ENCODE measurements at regions not wholly inside any gene's neighbourhood (a gene's known extent, or its start where the extent isn't known, plus 50 kb on each side); places are given as distances from the start of the nearest gene placed in this dataset.
"Not testable (repeated sequence)": the region's sequence is repeated elsewhere in the genome, so short reads cannot be mapped to it uniquely, and the experiment has no call there.

DNA sequence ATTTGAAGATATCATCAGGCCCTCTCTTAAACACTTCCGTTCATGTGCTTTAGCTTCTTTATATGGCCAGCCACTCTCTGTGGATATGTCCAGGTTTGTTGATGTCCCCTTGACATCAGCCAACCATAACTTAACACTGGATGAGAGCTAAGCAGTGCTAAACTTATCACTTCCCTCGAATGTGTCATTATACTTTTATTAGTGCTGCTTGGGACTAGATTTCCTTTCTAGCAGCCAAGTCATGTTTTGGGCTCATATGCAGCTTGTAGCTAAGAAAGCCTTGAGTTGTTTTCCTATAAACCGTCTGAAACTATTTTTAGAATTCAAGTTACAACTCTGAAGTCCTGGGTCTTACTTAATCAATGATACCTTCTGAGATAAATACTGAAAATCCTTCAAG lies 144.8 kb upstream of the TNP1 start:
- no peaks in the 10 kb centered on the region for H3K4me1 Mint-ChIP-seq
- H3K36me3 Mint-ChIP-seq (ENCODE audit: low read depth) = no peaks in the 10 kb centered on the region
- no peak overlapping the region for H3K4me3 Mint-ChIP-seq
- no peak for ATAC-seq (replicated peaks)
- peaks cover 15% of the 10 kb centered on the region for H3K27me3 Mint-ChIP-seq
- peaks cover 3% of the 10 kb centered on the region for H3K9me3 Mint-ChIP-seq
- H3K27ac Mint-ChIP-seq = no peak overlapping the region

GRCh38 chr2:217001740-217002139 lies 141.9 kb upstream of the TNP1 start:
- Mint-ChIP-seq H3K27ac (no peak overlapping the region), H3K4me1 (no peaks in the 10 kb centered on the region), H3K9me3 (no peaks in the 10 kb centered on the region), H3K36me3 (ENCODE audit: low read depth) (no peaks in the 10 kb centered on the region), H3K27me3 (peaks cover 6% of the 10 kb centered on the region), H3K4me3 (no peak overlapping the region)
- no peak for ATAC-seq (replicated peaks)

- no peaks in the 10 kb centered on the region for H3K36me3 Mint-ChIP-seq (ENCODE audit: low read depth)
- peaks cover 4% of the 10 kb centered on the region for H3K27me3 Mint-ChIP-seq
- H3K9me3 Mint-ChIP-seq = no peaks in the 10 kb centered on the region
- ATAC-seq (replicated peaks) = no peak
- H3K4me1 Mint-ChIP-seq = no peaks in the 10 kb centered on the region
- no peak overlapping the region for H3K4me3 Mint-ChIP-seq
- no peak overlapping the region for H3K27ac Mint-ChIP-seq
Observed at GRCh38 chr2:217000406-217000805, 140.5 kb upstream of the TNP1 start.

DNA sequence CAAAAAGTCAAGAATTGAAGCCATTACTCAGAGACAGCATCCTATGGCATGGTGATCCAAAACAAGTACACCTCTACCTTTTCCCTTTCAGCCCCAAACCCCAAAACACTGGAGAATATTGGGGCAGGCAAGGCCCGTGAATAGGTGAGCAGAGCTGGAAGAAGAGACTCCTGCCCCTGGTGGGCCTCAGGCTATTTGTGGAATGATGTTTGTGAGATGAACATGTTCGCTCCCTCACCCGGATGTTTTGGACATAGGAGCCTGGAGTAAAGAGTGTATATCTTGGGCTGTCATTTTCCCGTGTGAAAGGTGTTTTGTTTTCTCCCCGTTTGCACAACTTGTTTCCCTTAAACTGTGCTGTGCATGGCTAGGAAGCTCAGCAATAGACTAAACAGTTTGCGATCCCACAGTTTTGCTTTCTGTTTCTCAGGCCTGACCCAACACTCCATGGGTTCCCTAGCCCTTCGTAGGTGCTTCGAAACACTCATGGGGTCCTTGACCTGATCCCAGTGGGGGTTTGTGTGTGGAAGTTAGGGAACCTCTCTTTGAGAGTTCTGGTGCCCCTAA lies 136.5 kb upstream of the TNP1 start:
- Mint-ChIP-seq H3K27me3 (peaks cover 13% of the 10 kb centered on the region), H3K4me1 (no peaks in the 10 kb centered on the region), H3K36me3 (ENCODE audit: low read depth) (no peaks in the 10 kb centered on the region), H3K4me3 (no peak overlapping the region), H3K9me3 (no peaks in the 10 kb centered on the region), H3K27ac (no peak overlapping the region)
- ATAC-seq (replicated peaks) = no peak

DNA sequence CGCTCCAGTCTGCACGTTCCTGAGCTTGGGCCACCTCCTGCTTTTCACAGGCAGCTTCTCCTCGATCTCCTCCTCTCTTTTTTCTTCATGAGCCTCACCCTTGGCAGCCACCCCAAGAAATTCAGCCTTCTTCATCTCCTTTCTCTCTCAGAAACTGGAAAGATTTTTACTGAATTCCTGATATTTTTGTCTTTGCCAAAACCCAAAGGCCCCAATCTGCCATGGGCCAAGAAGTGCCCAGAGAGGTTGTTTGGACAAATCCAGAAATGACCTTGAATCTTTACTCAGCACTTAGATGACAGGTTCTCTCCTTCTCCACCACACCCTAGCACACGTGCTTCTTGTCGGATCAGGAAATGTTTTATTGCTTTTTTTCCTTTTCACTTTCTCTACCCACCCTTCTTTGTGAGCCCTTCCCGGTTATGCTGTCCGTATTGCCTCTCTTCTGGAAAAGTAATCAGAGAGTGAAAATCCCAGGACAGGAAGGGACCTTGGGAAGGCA lies 134.5 kb upstream of the TNP1 start:
- H3K4me1 Mint-ChIP-seq = no peaks in the 10 kb centered on the region
- no peak overlapping the region for H3K4me3 Mint-ChIP-seq
- no peaks in the 10 kb centered on the region for H3K9me3 Mint-ChIP-seq
- H3K27ac Mint-ChIP-seq = no peak overlapping the region
- no peak for ATAC-seq (replicated peaks)
- no peaks in the 10 kb centered on the region for H3K36me3 Mint-ChIP-seq (ENCODE audit: low read depth)
- H3K27me3 Mint-ChIP-seq = peaks cover 16% of the 10 kb centered on the region

GRCh38 chr2:216992056-216992675 lies 132.3 kb upstream of the TNP1 start:
- Mint-ChIP-seq H3K4me1 (no peaks in the 10 kb centered on the region), H3K4me3 (no peak overlapping the region), H3K27ac (no peak overlapping the region), H3K9me3 (no peaks in the 10 kb centered on the region), H3K36me3 (ENCODE audit: low read depth) (no peaks in the 10 kb centered on the region), H3K27me3 (peaks cover 16% of the 10 kb centered on the region)
- no peak for ATAC-seq (replicated peaks)

DNA sequence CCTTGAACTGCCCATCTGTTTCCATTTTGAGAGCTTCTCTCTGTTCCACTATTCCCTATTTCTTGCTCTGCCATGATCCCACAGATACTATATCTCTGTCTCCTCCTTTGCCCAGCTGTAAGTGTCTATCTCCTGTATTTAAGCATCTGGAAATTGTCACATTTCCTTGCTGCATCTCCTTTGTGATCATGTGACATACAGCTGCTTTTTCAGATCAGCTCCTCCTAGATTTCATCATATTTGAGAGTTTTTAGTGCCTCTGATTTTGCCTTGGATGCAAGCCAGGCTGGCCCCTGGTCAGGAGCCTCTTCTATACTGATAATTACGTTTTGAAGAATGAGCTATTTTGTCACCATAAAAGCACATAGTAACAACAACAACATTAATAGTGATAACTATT lies 131.7 kb upstream of the TNP1 start:
- no peak overlapping the region for H3K27ac Mint-ChIP-seq
- H3K36me3 Mint-ChIP-seq (ENCODE audit: low read depth) = no peaks in the 10 kb centered on the region
- no peaks in the 10 kb centered on the region for H3K4me1 Mint-ChIP-seq
- no peak overlapping the region for H3K4me3 Mint-ChIP-seq
- H3K9me3 Mint-ChIP-seq = no peaks in the 10 kb centered on the region
- peaks cover 16% of the 10 kb centered on the region for H3K27me3 Mint-ChIP-seq
- no peak for ATAC-seq (replicated peaks)

GRCh38 chr2:216989340-216990129 lies 129.7 kb upstream of the TNP1 start:
- Mint-ChIP-seq H3K9me3 (no peaks in the 10 kb centered on the region), H3K4me3 (no peak overlapping the region), H3K27ac (no peak overlapping the region), H3K27me3 (peaks cover 11% of the 10 kb centered on the region), H3K4me1 (no peaks in the 10 kb centered on the region), H3K36me3 (ENCODE audit: low read depth) (no peaks in the 10 kb centered on the region)
- no peak for ATAC-seq (replicated peaks)

DNA sequence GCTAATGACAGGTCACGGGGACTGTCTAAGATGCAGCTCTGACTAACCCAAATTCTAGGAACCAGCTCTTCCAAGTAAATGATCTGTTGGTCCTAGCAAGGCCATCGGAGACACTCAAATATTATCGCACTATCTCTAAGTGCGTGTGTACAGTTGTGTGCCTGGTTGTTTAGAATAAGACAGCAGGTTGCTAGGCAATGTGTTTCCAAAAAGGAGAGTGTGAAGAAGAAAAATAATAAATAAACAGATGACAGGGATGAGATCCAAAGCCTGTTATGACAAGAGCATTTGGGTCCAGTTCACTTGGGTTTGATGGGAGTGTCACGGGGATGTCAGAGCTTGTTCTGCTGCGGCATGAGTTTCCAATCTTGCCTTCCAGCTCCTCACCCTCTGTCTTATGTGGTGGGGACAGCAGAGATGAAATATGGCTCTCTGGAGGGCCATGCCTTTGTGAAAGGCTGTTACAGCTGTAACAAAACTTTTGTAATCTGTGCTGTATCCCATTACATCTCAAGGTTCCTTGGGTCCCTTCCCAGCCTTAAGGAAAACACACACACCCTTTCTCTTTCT lies 127.5 kb upstream of the TNP1 start:
- Mint-ChIP-seq H3K9me3 (no peaks in the 10 kb centered on the region), H3K4me3 (no peak overlapping the region), H3K27me3 (peaks cover 11% of the 10 kb centered on the region), H3K36me3 (ENCODE audit: low read depth) (no peaks in the 10 kb centered on the region), H3K27ac (no peak overlapping the region), H3K4me1 (no peaks in the 10 kb centered on the region)
- ATAC-seq (replicated peaks) = no peak

GRCh38 chr2:216985658-216986141 lies 125.8 kb upstream of the TNP1 start:
- Mint-ChIP-seq H3K4me1 (no peaks in the 10 kb centered on the region), H3K9me3 (no peaks in the 10 kb centered on the region), H3K27ac (no peak overlapping the region), H3K27me3 (peaks cover 15% of the 10 kb centered on the region), H3K36me3 (ENCODE audit: low read depth) (no peaks in the 10 kb centered on the region), H3K4me3 (no peak overlapping the region)
- no peak for ATAC-seq (replicated peaks)

- no peak for ATAC-seq (replicated peaks)
- Mint-ChIP-seq H3K36me3 (ENCODE audit: low read depth) (no peaks in the 10 kb centered on the region), H3K27me3 (peaks cover 14% of the 10 kb centered on the region), H3K9me3 (no peaks in the 10 kb centered on the region), H3K4me1 (no peaks in the 10 kb centered on the region), H3K27ac (no peak overlapping the region), H3K4me3 (no peak overlapping the region)
Observed at GRCh38 chr2:216984937-216985336, 125.1 kb upstream of the TNP1 start.

- H3K4me1 Mint-ChIP-seq; H3K27ac Mint-ChIP-seq; H3K36me3 Mint-ChIP-seq (ENCODE audit: low read depth); H3K4me3 Mint-ChIP-seq; ATAC-seq (replicated peaks); H3K9me3 Mint-ChIP-seq: not testable (repeated sequence)
- H3K27me3 Mint-ChIP-seq = peaks cover 14% of the 10 kb centered on the region
Observed at GRCh38 chr2:216981951-216982350, 122.1 kb upstream of the TNP1 start.

DNA sequence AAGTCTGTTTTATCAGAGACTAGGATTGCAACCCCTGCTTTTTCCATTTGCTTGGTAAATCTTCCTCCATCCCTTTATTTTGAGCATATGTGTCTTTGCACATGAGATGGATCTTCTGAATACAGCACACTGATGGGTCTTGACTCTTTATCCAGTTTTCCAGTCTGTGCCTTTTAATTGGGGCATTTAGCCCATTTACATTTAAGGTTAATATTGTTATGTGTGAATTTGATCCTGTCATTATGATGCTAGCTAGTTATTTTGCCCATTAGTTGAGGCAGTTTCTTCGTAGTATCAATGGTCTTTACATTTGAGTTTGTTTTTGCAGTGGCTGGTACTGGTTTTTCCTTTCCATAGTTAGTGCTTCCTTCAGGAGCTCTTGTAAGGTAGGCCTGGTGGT lies 120.6 kb upstream of the TNP1 start:
- not testable (repeated sequence) for H3K4me1 Mint-ChIP-seq; H3K27ac Mint-ChIP-seq; H3K27me3 Mint-ChIP-seq; ATAC-seq (replicated peaks); H3K9me3 Mint-ChIP-seq; H3K4me3 Mint-ChIP-seq; H3K36me3 Mint-ChIP-seq (ENCODE audit: low read depth)

DNA sequence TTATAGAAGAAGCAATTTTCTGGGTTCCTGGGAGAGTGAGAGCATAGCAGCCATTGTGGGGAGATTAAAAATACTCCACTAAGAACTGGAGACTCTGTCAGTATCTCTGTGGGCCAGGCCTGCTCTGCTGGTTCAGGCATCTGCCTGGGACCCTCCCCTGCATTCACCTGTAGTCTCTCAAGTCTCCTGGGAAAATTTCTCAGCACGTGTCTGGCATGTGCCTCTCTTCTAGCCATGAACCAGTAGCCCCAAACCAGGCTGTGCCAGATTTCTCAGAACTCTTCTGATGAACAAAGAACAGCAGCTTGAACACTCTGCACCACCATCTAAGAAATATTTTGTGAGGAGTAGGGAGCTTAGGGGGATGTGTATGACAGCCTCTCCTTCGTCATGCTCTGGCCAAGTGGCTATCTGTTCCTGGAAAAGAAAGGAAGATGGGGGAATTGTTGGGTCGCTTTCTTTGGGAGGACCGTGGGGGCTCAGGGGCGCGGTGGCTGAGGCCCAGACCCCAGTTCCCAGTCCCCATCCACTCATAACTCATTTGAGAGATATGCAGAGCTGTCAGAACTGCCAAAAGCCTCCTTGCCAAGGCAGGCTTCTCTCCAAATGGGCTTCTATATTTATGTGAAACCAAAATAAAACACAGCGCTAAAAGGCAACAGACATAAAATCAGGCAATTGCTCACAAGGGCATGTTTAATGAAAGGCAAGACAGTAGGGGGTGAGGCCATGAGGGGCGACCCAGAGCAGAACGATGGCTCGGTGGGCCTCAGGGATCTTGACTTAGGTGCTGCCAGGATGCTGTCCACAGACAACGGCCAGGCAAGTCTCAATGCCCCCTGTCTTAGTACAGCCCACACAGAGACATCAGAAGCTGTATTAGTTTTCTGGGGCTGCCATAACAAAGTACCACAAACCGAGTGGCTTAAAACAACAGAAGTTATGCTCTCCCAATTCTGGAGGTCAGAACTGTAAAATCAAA lies 114.7 kb upstream of the TNP1 start:
- H3K27ac Mint-ChIP-seq = no peak overlapping the region
- H3K4me1 Mint-ChIP-seq = no peaks in the 10 kb centered on the region
- no peak for ATAC-seq (replicated peaks)
- H3K36me3 Mint-ChIP-seq (ENCODE audit: low read depth) = no peaks in the 10 kb centered on the region
- H3K27me3 Mint-ChIP-seq = peaks cover 1% of the 10 kb centered on the region
- no peaks in the 10 kb centered on the region for H3K9me3 Mint-ChIP-seq
- no peak overlapping the region for H3K4me3 Mint-ChIP-seq

Data from activated T-helper 17 cell treated with anti-CD3 and anti-CD28 coated beads, Interleukin-2, amount 50 U/mL, for 72 hours (primary cell).